ENCODE measurements at regions not wholly inside any gene's neighbourhood (a gene's known extent, or its start where the extent isn't known, plus 50 kb on each side); places are given as distances from the start of the nearest gene placed in this dataset.
A peak's percentile ranks its signal among the peaks of the same experiment; 100 is the strongest.

- Histone ChIP-seq H3K27me3 (no peaks in the 10 kb centered on the region), H3K4me1 (peaks cover 76% of the 10 kb centered on the region), H3K27ac (peak overlapping the region; percentile 90), H3K4me3 (peak overlapping the region; percentile 61), H3K9me3 (no peaks in the 10 kb centered on the region), H3K36me3 (no peaks in the 10 kb centered on the region)
- TF ChIP-seq, protein P1, sequence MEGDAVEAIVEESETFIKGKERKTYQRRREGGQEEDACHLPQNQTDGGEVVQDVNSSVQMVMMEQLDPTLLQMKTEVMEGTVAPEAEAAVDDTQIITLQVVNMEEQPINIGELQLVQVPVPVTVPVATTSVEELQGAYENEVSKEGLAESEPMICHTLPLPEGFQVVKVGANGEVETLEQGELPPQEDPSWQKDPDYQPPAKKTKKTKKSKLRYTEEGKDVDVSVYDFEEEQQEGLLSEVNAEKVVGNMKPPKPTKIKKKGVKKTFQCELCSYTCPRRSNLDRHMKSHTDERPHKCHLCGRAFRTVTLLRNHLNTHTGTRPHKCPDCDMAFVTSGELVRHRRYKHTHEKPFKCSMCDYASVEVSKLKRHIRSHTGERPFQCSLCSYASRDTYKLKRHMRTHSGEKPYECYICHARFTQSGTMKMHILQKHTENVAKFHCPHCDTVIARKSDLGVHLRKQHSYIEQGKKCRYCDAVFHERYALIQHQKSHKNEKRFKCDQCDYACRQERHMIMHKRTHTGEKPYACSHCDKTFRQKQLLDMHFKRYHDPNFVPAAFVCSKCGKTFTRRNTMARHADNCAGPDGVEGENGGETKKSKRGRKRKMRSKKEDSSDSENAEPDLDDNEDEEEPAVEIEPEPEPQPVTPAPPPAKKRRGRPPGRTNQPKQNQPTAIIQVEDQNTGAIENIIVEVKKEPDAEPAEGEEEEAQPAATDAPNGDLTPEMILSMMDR (IDR thresholded peaks at IDR 0.05) = no peak
- ATAC-seq = no peak
- DNase-seq = no peak
- intact Hi-C loops (cut with DNase I) = no loop called here
Measured at GRCh38 chr11:8809241-8809938, 101.6 kb upstream of the AKIP1 start.

DNA sequence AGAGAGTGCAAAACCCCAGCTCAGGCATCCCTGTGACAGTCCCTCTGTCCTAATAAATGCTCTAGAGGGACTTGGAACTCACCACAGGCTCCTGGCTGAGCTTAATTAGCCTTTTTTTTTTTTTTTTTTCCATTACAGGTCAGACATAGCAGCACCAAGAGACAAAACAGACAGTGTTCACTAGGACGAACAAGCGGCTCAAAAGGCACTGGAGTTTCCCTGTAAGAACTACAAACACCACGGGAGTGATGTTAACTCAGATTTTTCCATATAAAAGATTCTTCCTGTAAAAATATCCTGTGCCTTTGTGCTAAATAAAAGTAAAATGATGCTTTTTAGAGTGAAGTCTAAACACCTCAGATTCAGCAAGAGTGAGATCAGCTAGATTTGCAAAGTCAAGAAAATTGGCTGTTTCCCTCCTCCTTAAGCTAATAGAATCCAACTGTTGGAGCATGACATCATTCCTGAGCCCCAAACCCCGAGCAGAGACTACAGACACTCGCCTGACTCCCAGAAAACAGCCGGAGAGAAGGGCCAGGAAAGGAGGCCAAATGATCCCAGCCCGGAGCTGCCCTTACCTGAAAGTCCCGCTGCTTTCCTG, 101.0 kb upstream of the AKIP1 start:
- Histone ChIP-seq H3K4me1 (peaks cover 76% of the 10 kb centered on the region), H3K36me3 (no peaks in the 10 kb centered on the region), H3K9me3 (no peaks in the 10 kb centered on the region), H3K27me3 (no peaks in the 10 kb centered on the region), H3K27ac (peak overlapping the region; percentile 90), H3K4me3 (peak overlapping the region; percentile 61)
- DNase-seq (no peak), ATAC-seq (no peak)
- TF ChIP-seq, protein P1 (IDR thresholded peaks at IDR 0.05) = no peak
- intact Hi-C loops (cut with DNase I) = no loop called here

DNA sequence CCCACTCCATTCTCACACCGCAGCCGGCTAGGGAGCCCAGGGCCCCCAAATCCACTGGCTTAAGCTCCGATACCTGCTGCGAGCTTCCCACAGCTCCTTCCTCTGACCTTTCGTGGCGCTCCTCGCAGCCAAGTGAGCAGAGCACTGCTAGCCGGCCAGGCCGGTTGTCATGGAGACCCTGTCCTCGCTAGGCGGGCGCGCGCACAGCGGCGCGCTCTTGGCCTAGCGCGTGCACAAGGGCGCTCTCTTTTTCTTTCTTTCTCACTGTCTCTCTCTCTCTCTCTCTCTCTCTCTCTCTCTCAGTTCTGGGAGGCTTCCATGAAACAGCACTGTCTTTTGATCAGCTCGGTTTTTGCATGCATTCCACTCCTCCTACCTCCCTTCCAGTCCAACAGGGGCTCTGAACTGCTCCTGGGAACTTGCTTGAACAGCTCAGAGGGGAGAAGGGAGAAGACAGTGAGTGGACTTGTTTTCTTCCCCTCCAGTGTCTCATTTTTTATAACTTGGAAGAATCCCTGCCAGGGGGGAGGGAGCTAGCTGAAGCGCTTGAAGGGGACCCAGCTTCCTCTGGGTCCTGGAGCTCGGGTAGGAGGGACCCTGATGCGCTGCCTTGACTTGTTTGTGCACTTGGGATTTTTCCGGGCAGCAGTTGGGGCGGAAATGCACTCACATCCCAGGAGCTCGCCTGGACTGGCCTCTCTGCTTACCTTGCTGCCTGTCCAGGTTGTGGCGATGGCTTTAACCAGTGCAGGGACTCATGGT, 100.3 kb upstream of the AKIP1 start:
- ATAC-seq (peak; percentile 82), DNase-seq (peak; percentile 91)
- peaks cover 72% of the 10 kb centered on the region for H3K4me1 ChIP-seq
- intact Hi-C loops (cut with DNase I) = no loop called here
- peak overlapping the region; percentile 61 for H3K4me3 ChIP-seq
- no peaks in the 10 kb centered on the region for H3K27me3 ChIP-seq
- no peaks in the 10 kb centered on the region for H3K36me3 ChIP-seq
- TF ChIP-seq, protein P1 (IDR thresholded peaks at IDR 0.05) = no peak
- peak overlapping the region; percentile 90 for H3K27ac ChIP-seq
- H3K9me3 ChIP-seq = no peaks in the 10 kb centered on the region

DNA sequence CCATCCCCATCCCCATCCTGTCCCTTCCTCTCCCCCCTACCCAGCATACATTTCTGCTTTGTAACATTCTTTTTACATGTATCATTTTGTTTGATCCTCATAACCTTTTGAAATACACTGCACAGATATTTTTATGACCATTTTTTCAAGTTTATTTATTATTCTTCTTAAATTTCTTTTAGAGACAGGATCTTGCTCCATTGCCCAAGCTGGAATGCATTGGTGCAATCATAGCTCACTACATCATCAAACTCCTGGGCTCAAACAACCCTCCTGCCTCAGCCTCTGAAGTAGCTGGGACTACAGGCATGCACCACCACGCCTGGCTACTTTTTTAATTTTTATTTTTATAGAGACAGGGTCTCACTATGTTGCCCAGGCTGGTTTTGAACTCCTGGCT, 99.4 kb upstream of the AKIP1 start:
- TF ChIP-seq, protein P1 (IDR thresholded peaks at IDR 0.05) = no peak
- Histone ChIP-seq H3K36me3 (no peaks in the 10 kb centered on the region), H3K4me3 (no peak overlapping the region), H3K27ac (peak overlapping the region; percentile 90), H3K4me1 (peaks cover 68% of the 10 kb centered on the region), H3K9me3 (no peaks in the 10 kb centered on the region), H3K27me3 (no peaks in the 10 kb centered on the region)
- DNase-seq (no peak), ATAC-seq (no peak)
- intact Hi-C loops (cut with DNase I) = no loop called here

DNA sequence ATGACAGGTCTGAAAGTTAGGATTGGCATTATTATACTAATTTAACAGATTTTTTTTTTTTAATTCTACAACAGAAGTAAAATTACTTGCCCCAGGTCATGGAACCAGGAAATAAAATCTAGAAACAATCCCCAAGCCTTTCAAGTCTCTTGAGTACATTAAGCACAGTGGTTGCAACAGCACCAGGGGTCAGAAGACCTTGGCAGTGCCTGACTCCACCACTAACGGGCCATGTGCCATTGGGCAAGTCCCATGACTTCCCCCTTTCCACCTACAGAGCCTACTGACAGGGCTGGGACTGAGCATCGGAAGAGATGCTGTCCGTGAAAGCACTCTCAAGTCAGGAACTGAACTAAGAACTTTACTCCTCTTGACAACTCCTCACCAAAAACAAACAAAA, 98.6 kb upstream of the AKIP1 start:
- H3K4me3 ChIP-seq = no peak overlapping the region
- no peaks in the 10 kb centered on the region for H3K9me3 ChIP-seq
- no peaks in the 10 kb centered on the region for H3K36me3 ChIP-seq
- no peaks in the 10 kb centered on the region for H3K27me3 ChIP-seq
- H3K27ac ChIP-seq = peak overlapping the region; percentile 90
- ATAC-seq (peak; percentile 80), DNase-seq (peak; percentile 87)
- intact Hi-C loops (cut with DNase I) = no loop called here
- TF ChIP-seq, protein P1 (IDR thresholded peaks at IDR 0.05) = no peak
- peaks cover 62% of the 10 kb centered on the region for H3K4me1 ChIP-seq

Data from upper lobe of right lung (tissue), 1 donor.